ENCODE measurements at regions not wholly inside any gene's neighbourhood (a gene's known extent, or its start where the extent isn't known, plus 50 kb on each side); places are given as distances from the start of the nearest gene placed in this dataset.

DNA sequence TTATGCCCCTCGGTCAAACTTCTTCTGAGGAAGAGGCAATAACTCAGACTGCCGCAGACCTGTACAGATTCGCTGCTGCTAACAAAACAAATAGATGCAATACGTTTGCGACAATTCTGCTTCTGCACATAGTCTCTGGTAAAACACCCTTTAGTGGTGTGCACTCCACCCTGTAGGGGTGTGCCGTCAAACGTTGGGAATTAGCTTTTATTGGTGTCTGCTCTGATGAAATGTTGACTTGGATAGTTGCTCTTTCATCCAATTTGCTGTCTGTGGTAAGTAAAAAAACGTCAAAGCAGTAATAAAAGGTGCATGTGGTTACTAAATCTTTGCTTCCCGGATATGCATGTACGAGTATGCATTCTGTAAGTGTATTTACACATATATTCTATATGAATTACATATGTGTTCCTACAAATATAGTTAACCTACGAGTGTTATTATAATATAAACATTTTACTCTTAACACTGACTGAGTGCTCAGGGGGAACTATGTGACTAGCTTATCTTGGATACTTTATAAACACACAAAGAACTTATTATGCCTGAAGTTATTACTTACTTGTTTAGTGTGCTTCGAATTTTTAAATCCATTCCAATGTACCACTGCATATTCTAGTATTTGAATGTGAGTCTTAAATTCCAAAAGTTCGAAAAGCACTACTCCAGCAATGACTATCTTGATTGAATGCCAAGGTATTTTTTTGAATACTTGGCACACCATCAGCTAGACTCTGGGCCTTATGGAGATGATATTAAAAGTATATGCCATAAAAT lies 610.2 kb downstream of the ZEB2 start:
- no peak for TF ChIP-seq CTCF (IDR thresholded peaks at IDR 0.05)
- TF ChIP-seq POLR2AphosphoS5 (IDR thresholded peaks at IDR 0.05), result no peak
